Thymus (tissue), 11 donors: ENCODE measurements at regions not wholly inside any gene's neighbourhood (a gene's known extent, or its start where the extent isn't known, plus 50 kb on each side); places are given as distances from the start of the nearest gene placed in this dataset.

Source experiments
- DNase-seq, 9 donors: peaks; one replicate each; pipeline ENCODE4 v3.0.0-alpha.2; 2013; ENCODE audit warnings: low spot score in 9 of 9, low read depth in 6 of 9, missing footprints in 1 of 9
- H3K27ac ChIP-seq, 2 donors: one replicate each; pipeline ENCODE4 v1.5.1; 2013; ENCODE audit warnings: control low read depth in 1 of 2, low read depth in 1 of 2, low read length in 1 of 2, mild to moderate bottlenecking in 1 of 2, moderate library complexity in 1 of 2
- H3K27me3 ChIP-seq, 2 donors: one replicate each; pipeline ENCODE4 v1.5.1; 2013; ENCODE audit warnings: low read length in 1 of 2; ENCODE audit not compliant: control insufficient read depth in 2 of 2, insufficient read depth in 1 of 2
- H3K36me3 ChIP-seq, 2 donors: one replicate each; pipeline ENCODE4 v1.5.1; 2013; ENCODE audit warnings: low read length in 1 of 2, mild to moderate bottlenecking in 1 of 2, moderate library complexity in 1 of 2; ENCODE audit not compliant: control insufficient read depth in 2 of 2, insufficient read depth in 2 of 2
- H3K4me1 ChIP-seq, 2 donors: one replicate each; pipeline ENCODE4 v1.5.1; 2013; ENCODE audit warnings: low read length in 2 of 2; ENCODE audit not compliant: control insufficient read depth in 2 of 2, insufficient read depth in 2 of 2
- H3K4me3 ChIP-seq, 2 donors: one replicate each; pipeline ENCODE4 v1.5.1; 2013; ENCODE audit warnings: low read length in 2 of 2, control low read depth in 1 of 2, mild to moderate bottlenecking in 1 of 2
- H3K9me3 ChIP-seq, 2 donors: one replicate each; pipeline ENCODE4 v1.5.1; 2013; ENCODE audit warnings: low read length in 1 of 2, mild to moderate bottlenecking in 1 of 2; ENCODE audit not compliant: control insufficient read depth in 2 of 2, insufficient read depth in 1 of 2
- WGBS: extraction: QIAGEN DNeasy Blood & Tissue Kit; methylation state at CpG from one replicate; pipeline ENCODE4 v1.1.7; 2013; 5-methylcytosine and 5-hydroxymethylcytosine counted together
- donor health status: healthy.

- Histone ChIP-seq H3K9me3 (peaks cover 0 to 4% of the 10 kb centered on the region in 2 donors), H3K4me3 (no peak overlapping the region), H3K27me3 (no peaks in the 10 kb centered on the region), H3K36me3 (no peaks in the 10 kb centered on the region), H3K27ac (no peak overlapping the region), H3K4me1 (no peaks in the 10 kb centered on the region)
- no peak for DNase-seq
- 88% methylated on average over 2 of the region's 2 CpGs for WGBS
Observed at GRCh38 chr4:66544281-66544680, 874.0 kb upstream of the EPHA5 start.

GRCh38 chr4:66539745-66540144 lies 869.5 kb upstream of the EPHA5 start:
- 90% methylated on average over 4 of the region's 4 CpGs for WGBS
- no peak overlapping the region for H3K27ac ChIP-seq
- H3K9me3 ChIP-seq, result peaks cover 0 to 4% of the 10 kb centered on the region in 2 donors
- no peak for DNase-seq
- H3K4me1 ChIP-seq, result no peaks in the 10 kb centered on the region
- H3K27me3 ChIP-seq, result no peaks in the 10 kb centered on the region
- H3K36me3 ChIP-seq, result no peaks in the 10 kb centered on the region
- H3K4me3 ChIP-seq, result no peak overlapping the region

GRCh38 chr4:66524781-66525180 lies 854.5 kb upstream of the EPHA5 start:
- Histone ChIP-seq H3K27ac (no peak overlapping the region), H3K9me3 (no peaks in the 10 kb centered on the region), H3K36me3 (no peaks in the 10 kb centered on the region), H3K4me3 (no peak overlapping the region), H3K27me3 (no peaks in the 10 kb centered on the region), H3K4me1 (no peaks in the 10 kb centered on the region)
- DNase-seq, result no peak
- WGBS, result 94% methylated on average over 3 of the region's 3 CpGs

GRCh38 chr4:66522244-66522643 lies 852.0 kb upstream of the EPHA5 start:
- Histone ChIP-seq H3K4me1 (no peaks in the 10 kb centered on the region), H3K9me3 (no peaks in the 10 kb centered on the region), H3K27me3 (no peaks in the 10 kb centered on the region), H3K27ac (no peak overlapping the region), H3K36me3 (no peaks in the 10 kb centered on the region), H3K4me3 (no peak overlapping the region)
- no peak for DNase-seq

DNA sequence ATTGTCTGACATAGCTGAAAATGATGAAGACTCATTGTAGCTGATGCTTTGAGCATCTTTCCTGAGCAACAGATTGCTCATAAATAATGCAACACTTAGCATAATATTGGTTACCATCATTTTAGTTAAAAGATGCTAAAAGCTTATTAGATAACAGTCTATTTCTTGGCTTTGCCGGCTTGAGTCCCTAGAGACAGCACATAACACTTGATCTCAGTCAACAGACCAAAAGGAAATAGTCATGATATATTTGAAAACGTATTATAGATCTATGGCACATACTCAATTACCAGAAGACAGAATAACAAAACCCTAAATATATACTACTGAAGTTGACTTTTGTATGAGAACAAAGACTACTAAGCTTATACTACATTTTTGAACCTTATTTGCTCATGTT lies 846.7 kb upstream of the EPHA5 start:
- H3K9me3 ChIP-seq, result no peaks in the 10 kb centered on the region
- H3K27me3 ChIP-seq, result no peaks in the 10 kb centered on the region
- 85% methylated on average over 2 of the region's 2 CpGs for WGBS
- no peak overlapping the region for H3K4me3 ChIP-seq
- no peak for DNase-seq
- H3K36me3 ChIP-seq, result no peaks in the 10 kb centered on the region
- H3K4me1 ChIP-seq, result no peaks in the 10 kb centered on the region
- no peak overlapping the region for H3K27ac ChIP-seq

DNA sequence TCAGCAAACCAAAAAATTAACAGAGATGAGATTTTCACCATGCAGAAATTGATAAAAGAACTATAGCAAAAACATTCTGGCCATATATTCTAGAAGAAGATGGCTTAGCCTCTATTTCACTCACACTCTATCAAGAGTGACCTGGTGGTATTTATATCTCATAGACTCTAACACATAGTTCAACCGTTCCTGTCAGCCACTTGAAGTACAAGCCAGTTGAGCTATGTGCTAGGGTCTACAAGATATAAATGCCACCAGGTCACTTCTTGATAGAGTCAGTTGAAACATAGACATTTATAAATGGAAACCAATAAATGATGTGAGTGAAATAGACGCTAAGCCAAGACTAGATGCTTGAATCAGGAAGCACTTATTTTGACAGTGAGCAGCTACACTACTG lies 836.7 kb upstream of the EPHA5 start:
- H3K4me1 ChIP-seq, result no peaks in the 10 kb centered on the region
- WGBS, result 93% methylated on average over 2 of the region's 2 CpGs
- no peaks in the 10 kb centered on the region for H3K9me3 ChIP-seq
- no peaks in the 10 kb centered on the region for H3K36me3 ChIP-seq
- no peak overlapping the region for H3K27ac ChIP-seq
- DNase-seq, result no peak
- no peak overlapping the region for H3K4me3 ChIP-seq
- H3K27me3 ChIP-seq, result no peaks in the 10 kb centered on the region

DNA sequence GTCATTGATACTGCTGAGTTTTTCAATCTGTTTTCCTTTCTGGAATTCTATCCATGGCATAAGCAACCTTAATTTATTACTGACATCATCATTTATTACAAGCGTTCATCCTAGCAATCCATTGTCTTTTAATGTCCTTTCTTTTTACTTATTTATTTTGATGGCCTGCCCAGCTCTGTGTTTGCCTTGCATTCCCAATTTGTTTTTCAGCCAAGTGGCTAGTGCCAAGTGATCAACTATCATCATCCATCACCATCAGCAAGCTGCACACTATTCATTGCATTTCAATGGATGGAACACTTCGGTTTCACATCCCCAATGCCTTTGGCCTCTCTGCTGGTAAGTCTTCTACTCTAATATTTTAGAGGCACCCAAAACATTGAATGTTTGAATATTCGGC lies 831.7 kb upstream of the EPHA5 start:
- 90% methylated on average over 3 of the region's 3 CpGs for WGBS
- Histone ChIP-seq H3K4me1 (no peaks in the 10 kb centered on the region), H3K36me3 (no peaks in the 10 kb centered on the region)

GRCh38 chr4:66490729-66491128 lies 820.4 kb upstream of the EPHA5 start:
- 92% methylated on average over 2 of the region's 2 CpGs for WGBS
- Histone ChIP-seq H3K4me1 (no peaks in the 10 kb centered on the region), H3K27me3 (no peaks in the 10 kb centered on the region), H3K4me3 (no peak overlapping the region), H3K9me3 (no peaks in the 10 kb centered on the region), H3K36me3 (no peaks in the 10 kb centered on the region), H3K27ac (no peak overlapping the region)
- no peak for DNase-seq

More for the DNA sequence above, 831.7 kb upstream of the EPHA5 start:
- Histone ChIP-seq H3K27me3 (no peaks in the 10 kb centered on the region), H3K4me3 (no peak overlapping the region), H3K27ac (no peak overlapping the region), H3K9me3 (no peaks in the 10 kb centered on the region)
- no peak for DNase-seq

DNA sequence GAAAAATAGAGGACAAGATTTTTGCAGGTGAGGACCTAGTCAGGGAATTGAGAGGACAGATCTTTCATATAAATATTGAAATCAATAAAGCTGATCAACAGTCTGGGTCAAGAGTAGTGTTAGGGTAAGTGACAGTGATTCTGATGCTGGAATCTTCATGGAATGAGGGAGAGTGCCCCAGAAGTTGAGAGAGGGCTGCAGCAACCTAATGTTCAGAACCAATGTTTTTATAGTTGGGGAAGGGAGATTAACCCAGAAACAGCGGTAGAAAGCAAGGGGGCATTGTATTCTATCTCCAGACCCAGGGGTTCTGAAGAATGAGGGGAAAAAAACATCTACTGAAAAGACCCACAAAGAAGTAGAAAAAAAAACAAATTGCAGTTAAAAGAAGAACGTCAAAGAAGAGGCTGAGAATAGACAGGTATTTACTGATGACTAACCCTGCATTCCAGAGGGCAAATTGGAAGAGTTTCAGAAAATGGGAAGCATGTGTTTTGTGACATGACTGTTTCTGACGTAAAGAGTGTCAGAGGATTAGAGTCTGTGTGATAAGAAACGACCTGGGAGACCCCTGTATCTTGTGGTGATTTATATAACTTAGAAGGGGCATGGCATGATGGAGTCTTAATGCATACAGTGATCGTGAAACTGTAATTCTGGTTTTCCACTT lies 819.6 kb upstream of the EPHA5 start:
- Histone ChIP-seq H3K9me3 (no peaks in the 10 kb centered on the region), H3K4me3 (no peak overlapping the region), H3K27me3 (no peaks in the 10 kb centered on the region), H3K27ac (no peak overlapping the region), H3K36me3 (no peaks in the 10 kb centered on the region), H3K4me1 (no peaks in the 10 kb centered on the region)
- WGBS, result 64% methylated on average over 5 of the region's 5 CpGs
- DNase-seq, result no peak

GRCh38 chr4:66489370-66489769 lies 819.1 kb upstream of the EPHA5 start:
- Histone ChIP-seq H3K4me1 (no peaks in the 10 kb centered on the region), H3K4me3 (no peak overlapping the region), H3K27me3 (no peaks in the 10 kb centered on the region), H3K36me3 (no peaks in the 10 kb centered on the region), H3K27ac (no peak overlapping the region), H3K9me3 (no peaks in the 10 kb centered on the region)
- DNase-seq, result no peak
